MM.1S (cell line): ENCODE measurements at regions not wholly inside any gene's neighbourhood (a gene's known extent, or its start where the extent isn't known, plus 50 kb on each side); places are given as distances from the start of the nearest gene placed in this dataset.

Experiments used
- DNase-seq: peaks from one replicate; pipeline ENCODE4 v3.0.0-alpha.2; 2015
- H2AFZ ChIP-seq: fragments of 300-600 bp; sonication (generic); 2 replicates; pipeline ENCODE4 v1.6.0; 2016; ENCODE audit warnings: antibody characterized with exemption, low read length
- H3F3A ChIP-seq: fragments of 300-600 bp; sonication (generic); 2 replicates; pipeline ENCODE4 v1.6.1; 2016; ENCODE audit warnings: mild to moderate bottlenecking, antibody characterized with exemption, low read length, moderate library complexity, mixed read lengths; ENCODE audit not compliant: insufficient read depth
- H3K27ac ChIP-seq: fragments of 300-600 bp; sonication (generic); 2 replicates; pipeline ENCODE4 v1.5.1; 2016; ENCODE audit warnings: mild to moderate bottlenecking, low read length
- H3K27me3 ChIP-seq: fragments of 300-600 bp; sonication (generic); replicated peaks from 2 replicates; pipeline ENCODE4 v1.6.0; 2016; ENCODE audit warnings: low read length; ENCODE audit not compliant: insufficient read depth
- H3K36me3 ChIP-seq: fragments of 300-600 bp; sonication (generic); replicated peaks from 2 replicates; pipeline ENCODE4 v1.6.1; 2016; ENCODE audit warnings: mild to moderate bottlenecking, low read length, mixed read lengths; ENCODE audit not compliant: insufficient read depth
- H3K4me1 ChIP-seq: fragments of 300-600 bp; sonication (generic); 2 replicates; pipeline ENCODE4 v1.6.1; 2016; ENCODE audit warnings: low read length, mixed read lengths
- H3K4me2 ChIP-seq: fragments of 300-600 bp; sonication (generic); 2 replicates; pipeline ENCODE4 v1.6.0; 2016; ENCODE audit warnings: low read depth, low read length
- H3K4me3 ChIP-seq: fragments of 300-600 bp; sonication (generic); 2 replicates; pipeline ENCODE4 v1.5.1; 2016; ENCODE audit warnings: low read length, mixed read lengths
- H3K79me2 ChIP-seq: fragments of 300-600 bp; sonication (generic); 2 replicates; pipeline ENCODE4 v1.6.1; 2016; ENCODE audit warnings: mixed run types, low read length, mixed read lengths
- H3K9ac ChIP-seq: fragments of 300-600 bp; sonication (generic); 2 replicates; pipeline ENCODE4 v1.6.1; 2016; ENCODE audit warnings: low read length, mixed read lengths
- H3K9me2 ChIP-seq: fragments of 300-600 bp; sonication (generic); replicated peaks from 2 replicates; pipeline ENCODE4 v1.6.1; 2016; ENCODE audit warnings: mild to moderate bottlenecking, low read length, mixed read lengths; ENCODE audit not compliant: insufficient read depth
- H3K9me3 ChIP-seq: fragments of 300-600 bp; sonication (generic); replicated peaks from 2 replicates; pipeline ENCODE4 v1.6.1; 2016; ENCODE audit warnings: mild to moderate bottlenecking, low read length, mixed read lengths; ENCODE audit not compliant: insufficient read depth
- H4K20me1 ChIP-seq: fragments of 300-600 bp; sonication (generic); 2 replicates; pipeline ENCODE4 v1.6.1; 2016; ENCODE audit warnings: mild to moderate bottlenecking, low read length, moderate library complexity, mixed read lengths; ENCODE audit not compliant: insufficient read depth
- EZH2 ChIP-seq: fragments of 300-600 bp; sonication (generic); optimal IDR thresholded peaks from 2 replicates; pipeline ENCODE3; 2017; ENCODE audit warnings: low read depth, mild to moderate bottlenecking, antibody characterized with exemption, low read length, mixed read lengths
- EZH2phosphoT487 ChIP-seq: fragments of 300-600 bp; sonication (generic); IDR thresholded peaks from 2 replicates; pipeline ENCODE4 v1.6.1; 2018; ENCODE audit warnings: antibody characterized with exemption, low read length
- TF ChIP-seq, protein P1 (sequence below): fragments of 300-600 bp; sonication (generic); IDR thresholded peaks from 2 replicates; pipeline ENCODE4 v1.5.1; 2016; ENCODE audit warnings: antibody characterized with exemption, low read length, mixed read lengths

DNA sequence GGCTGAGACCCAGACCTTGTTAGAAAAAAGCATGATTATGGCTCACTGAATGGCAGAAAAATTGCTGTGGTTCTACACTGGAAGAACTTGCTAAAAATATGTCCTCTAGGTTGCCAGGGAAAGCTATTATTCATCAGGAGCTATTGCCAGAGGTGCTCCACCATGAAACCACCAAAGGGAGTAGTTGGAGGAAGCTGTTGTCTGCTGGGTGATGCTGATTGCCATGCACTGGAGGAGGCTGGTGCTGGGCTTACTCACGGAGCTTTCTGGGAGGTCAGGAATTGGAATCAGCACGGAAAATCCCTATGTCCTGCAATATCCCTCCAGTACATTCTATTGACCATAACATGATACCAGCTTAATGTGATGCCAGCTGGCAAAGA lies 199.6 kb upstream of the ZBED5 start:
- Histone ChIP-seq H3K27ac (no peak overlapping the region), H3K36me3 (no peaks in the 10 kb centered on the region), H3K4me3 (no peak overlapping the region), H3K9me3 (no peaks in the 10 kb centered on the region), H3K27me3 (no peaks in the 10 kb centered on the region), H3K9me2 (no peaks in the 10 kb centered on the region), H3K79me2 (no peaks in the 10 kb centered on the region), H4K20me1 (no peaks in the 10 kb centered on the region), H3K9ac (no peak overlapping the region), H3K4me2 (no peak overlapping the region), H3K4me1 (no peaks in the 10 kb centered on the region), H2AFZ (no peak overlapping the region), H3F3A (no peaks in the 10 kb centered on the region)
- no peak for DNase-seq
- TF ChIP-seq, protein P1, sequence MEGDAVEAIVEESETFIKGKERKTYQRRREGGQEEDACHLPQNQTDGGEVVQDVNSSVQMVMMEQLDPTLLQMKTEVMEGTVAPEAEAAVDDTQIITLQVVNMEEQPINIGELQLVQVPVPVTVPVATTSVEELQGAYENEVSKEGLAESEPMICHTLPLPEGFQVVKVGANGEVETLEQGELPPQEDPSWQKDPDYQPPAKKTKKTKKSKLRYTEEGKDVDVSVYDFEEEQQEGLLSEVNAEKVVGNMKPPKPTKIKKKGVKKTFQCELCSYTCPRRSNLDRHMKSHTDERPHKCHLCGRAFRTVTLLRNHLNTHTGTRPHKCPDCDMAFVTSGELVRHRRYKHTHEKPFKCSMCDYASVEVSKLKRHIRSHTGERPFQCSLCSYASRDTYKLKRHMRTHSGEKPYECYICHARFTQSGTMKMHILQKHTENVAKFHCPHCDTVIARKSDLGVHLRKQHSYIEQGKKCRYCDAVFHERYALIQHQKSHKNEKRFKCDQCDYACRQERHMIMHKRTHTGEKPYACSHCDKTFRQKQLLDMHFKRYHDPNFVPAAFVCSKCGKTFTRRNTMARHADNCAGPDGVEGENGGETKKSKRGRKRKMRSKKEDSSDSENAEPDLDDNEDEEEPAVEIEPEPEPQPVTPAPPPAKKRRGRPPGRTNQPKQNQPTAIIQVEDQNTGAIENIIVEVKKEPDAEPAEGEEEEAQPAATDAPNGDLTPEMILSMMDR: no peak
- TF ChIP-seq EZH2phosphoT487 (no peak), EZH2 (no peak)

DNA sequence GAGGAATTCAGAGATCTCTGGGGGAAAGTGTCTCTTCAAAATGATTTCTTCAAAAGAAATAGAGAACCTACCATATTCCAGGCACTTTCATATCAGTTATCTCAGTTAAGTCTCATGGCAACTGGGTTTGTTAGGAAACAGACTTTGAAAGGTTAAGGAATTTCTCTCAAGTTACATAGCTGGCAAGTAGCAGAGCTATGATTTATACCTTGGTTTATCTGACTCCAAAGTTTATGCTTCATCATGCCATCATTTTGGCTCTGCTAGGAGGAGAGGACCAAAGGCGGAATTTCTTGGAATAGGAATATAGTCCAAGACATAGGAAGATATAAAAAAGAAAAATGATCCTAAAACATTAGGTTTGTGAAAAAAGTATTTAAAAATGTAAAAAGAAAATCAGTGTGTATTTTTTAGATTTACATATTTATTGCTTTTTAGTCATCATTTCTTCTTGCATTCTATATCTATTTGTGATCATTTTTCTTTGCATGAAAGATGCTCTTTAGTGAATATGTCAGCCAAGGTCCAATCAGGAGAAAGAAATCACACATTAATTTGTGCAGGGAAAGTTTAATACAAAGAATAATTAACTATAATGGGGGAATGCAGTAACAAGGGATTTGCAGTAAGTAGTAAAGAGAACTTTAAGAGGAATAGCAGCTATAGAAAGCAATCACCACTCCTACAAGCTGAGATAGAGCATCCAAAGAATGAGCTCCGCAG lies 199.1 kb upstream of the ZBED5 start:
- H3K9ac ChIP-seq: no peak overlapping the region
- H3K27me3 ChIP-seq: no peaks in the 10 kb centered on the region
- DNase-seq: no peak
- no peaks in the 10 kb centered on the region for H3K9me2 ChIP-seq
- H3K79me2 ChIP-seq: no peaks in the 10 kb centered on the region
- no peak for TF ChIP-seq EZH2phosphoT487
- no peaks in the 10 kb centered on the region for H3K4me1 ChIP-seq
- no peak overlapping the region for H3K4me2 ChIP-seq
- H3K27ac ChIP-seq: no peak overlapping the region
- no peaks in the 10 kb centered on the region for H3K9me3 ChIP-seq
- no peaks in the 10 kb centered on the region for H3K36me3 ChIP-seq
- H4K20me1 ChIP-seq: no peaks in the 10 kb centered on the region
- no peak overlapping the region for H3K4me3 ChIP-seq
- no peak overlapping the region for H2AFZ ChIP-seq
- no peaks in the 10 kb centered on the region for H3F3A ChIP-seq

DNA sequence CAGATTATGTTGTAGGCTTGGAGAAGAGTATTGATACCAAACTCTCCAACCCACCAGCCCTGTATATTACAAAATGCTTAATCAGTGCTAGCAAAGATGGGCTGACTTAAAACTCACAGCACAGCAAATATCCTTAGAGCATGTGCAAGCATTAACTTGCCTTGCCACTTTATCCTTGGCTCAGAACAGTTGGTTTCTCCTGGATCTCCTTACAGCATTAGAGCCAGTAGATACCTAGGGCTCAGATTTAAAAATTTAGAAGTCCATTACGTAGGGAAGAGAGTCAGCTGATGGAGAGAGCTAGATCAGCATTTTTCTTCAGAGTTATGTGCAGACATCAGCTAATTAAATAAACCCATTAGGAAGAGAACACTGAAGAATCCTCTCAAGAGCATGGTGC lies 198.5 kb upstream of the ZBED5 start:
- TF ChIP-seq, protein P1: no peak
- TF ChIP-seq EZH2 (no peak), EZH2phosphoT487 (no peak)
- Histone ChIP-seq H3K4me1 (no peaks in the 10 kb centered on the region), H3K9me2 (no peaks in the 10 kb centered on the region), H3F3A (no peaks in the 10 kb centered on the region), H3K36me3 (no peaks in the 10 kb centered on the region), H2AFZ (no peak overlapping the region), H3K27me3 (no peaks in the 10 kb centered on the region), H3K9ac (no peak overlapping the region), H3K4me3 (no peak overlapping the region), H3K9me3 (no peaks in the 10 kb centered on the region), H3K79me2 (no peaks in the 10 kb centered on the region), H3K4me2 (no peak overlapping the region), H3K27ac (no peak overlapping the region), H4K20me1 (no peaks in the 10 kb centered on the region)
- no peak for DNase-seq

DNA sequence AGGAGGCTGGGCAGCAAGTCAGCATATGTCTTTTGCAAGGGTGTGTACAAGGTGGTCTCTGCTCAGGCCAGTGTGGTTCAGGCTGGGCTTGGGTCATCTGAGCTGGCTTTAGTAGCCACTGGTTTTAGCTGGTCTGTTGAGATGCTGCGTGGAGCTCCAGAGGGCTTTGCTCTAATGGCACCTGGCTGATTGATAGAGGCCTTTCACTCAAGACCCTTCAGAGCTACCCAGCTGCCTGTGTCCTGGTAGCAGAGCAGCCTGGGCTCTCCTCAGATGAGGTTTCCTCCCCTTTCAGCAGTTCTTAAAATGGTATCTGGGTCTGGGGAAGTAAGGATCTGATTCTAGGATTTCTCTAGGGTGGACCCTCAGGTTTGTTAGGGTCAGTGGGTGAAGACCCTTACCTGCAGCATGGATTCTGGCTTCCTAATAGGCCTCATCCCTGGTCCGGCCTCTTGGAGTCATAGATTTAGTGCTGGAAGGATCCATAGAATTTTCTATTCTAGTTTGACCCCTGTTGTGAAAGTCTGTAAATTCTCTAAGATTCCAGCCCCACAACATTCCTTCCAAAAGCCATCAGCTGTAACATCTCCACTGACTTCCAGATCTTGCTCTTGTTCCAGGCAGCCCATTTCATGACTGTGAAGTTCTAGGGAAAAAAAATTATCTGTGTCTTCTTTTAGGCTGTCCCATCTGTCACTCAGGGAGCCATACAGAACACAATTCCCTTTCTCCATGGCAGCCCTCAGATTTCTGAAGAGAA lies 190.2 kb upstream of the ZBED5 start:
- H3K4me2 ChIP-seq: no peak overlapping the region
- no peaks in the 10 kb centered on the region for H3K9me2 ChIP-seq
- H3K9me3 ChIP-seq: no peaks in the 10 kb centered on the region
- H3K36me3 ChIP-seq: no peaks in the 10 kb centered on the region
- no peaks in the 10 kb centered on the region for H4K20me1 ChIP-seq
- TF ChIP-seq EZH2: no peak
- TF ChIP-seq EZH2phosphoT487: no peak
- TF ChIP-seq, protein P1: no peak
- no peak for DNase-seq
- no peaks in the 10 kb centered on the region for H3K27me3 ChIP-seq
- H2AFZ ChIP-seq: no peak overlapping the region
- no peak overlapping the region for H3K27ac ChIP-seq
- no peaks in the 10 kb centered on the region for H3K79me2 ChIP-seq
- no peaks in the 10 kb centered on the region for H3K4me1 ChIP-seq
- no peak overlapping the region for H3K9ac ChIP-seq
- no peak overlapping the region for H3K4me3 ChIP-seq
- H3F3A ChIP-seq: no peaks in the 10 kb centered on the region
